ENCODE measurements at regions not wholly inside any gene's neighbourhood (a gene's known extent, or its start where the extent isn't known, plus 50 kb on each side); places are given as distances from the start of the nearest gene placed in this dataset.

DNA sequence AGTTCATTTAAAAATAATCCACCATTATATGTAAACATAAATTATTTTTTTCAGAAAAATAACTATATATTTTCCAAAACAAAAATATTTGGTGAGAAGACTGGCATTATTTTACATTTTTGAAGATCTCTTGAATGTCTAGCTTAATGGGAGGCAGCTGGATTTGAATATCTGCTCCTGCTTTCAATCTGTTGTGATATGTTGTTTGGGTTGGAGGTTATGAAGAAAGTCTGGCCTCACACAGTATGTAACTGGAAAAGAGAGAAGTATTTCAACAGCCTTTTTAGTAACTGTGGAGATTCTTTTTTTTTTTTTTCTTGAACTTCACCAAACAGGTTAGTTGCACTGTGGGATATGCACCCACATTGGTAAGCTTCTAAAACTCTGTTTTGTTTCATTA, 84.7 kb upstream of the SLIT3 start:
- no TSS peak for BruUV-seq (replicated peaks)
- intact Hi-C loops (cut with micrococcal nuclease) = no loop called here
- CTCF ChIA-PET = no interaction called here
- Histone ChIP-seq H3K36me3 (ENCODE audit: control insufficient read depth in 1 of 2, insufficient read depth in 2 of 2, low read length in 2 of 2) (no peaks in the 10 kb centered on the region), H4K20me1 (ENCODE audit: insufficient read depth) (no peaks in the 10 kb centered on the region), H3K27me3 (ENCODE audit: insufficient read depth, low read length) (no peaks in the 10 kb centered on the region), H3K4me3 (replicated peaks in 1 of 2; ENCODE audit: low read depth in 1 of 2, low read length in 2 of 2) (no peak overlapping the region), H3K9me3 (ENCODE audit: control insufficient read depth in 1 of 2, insufficient read depth in 1 of 2, low read depth in 1 of 2, low read length in 2 of 2) (no peaks in the 10 kb centered on the region), H3K27ac (ENCODE audit: low read depth, low read length) (no peak overlapping the region), H3K4me2 (ENCODE audit: low read length) (no peak overlapping the region), H3K4me1 (ENCODE audit: control insufficient read depth in 1 of 2, insufficient read depth in 2 of 2, low read length in 2 of 2) (no peaks in the 10 kb centered on the region), H2AFZ (ENCODE audit: low read depth, low read length, poor library complexity, severe bottlenecking) (no peak overlapping the region), H3K9ac (ENCODE audit: low read length) (no peak overlapping the region), H3K79me2 (ENCODE audit: insufficient read depth, low read length) (no peaks in the 10 kb centered on the region), H3K9me2 (ENCODE audit: insufficient read depth) (no peaks in the 10 kb centered on the region)
- no peak for DNase-seq (ENCODE audit: low read depth, low spot score)
- TF ChIP-seq, protein P1, sequence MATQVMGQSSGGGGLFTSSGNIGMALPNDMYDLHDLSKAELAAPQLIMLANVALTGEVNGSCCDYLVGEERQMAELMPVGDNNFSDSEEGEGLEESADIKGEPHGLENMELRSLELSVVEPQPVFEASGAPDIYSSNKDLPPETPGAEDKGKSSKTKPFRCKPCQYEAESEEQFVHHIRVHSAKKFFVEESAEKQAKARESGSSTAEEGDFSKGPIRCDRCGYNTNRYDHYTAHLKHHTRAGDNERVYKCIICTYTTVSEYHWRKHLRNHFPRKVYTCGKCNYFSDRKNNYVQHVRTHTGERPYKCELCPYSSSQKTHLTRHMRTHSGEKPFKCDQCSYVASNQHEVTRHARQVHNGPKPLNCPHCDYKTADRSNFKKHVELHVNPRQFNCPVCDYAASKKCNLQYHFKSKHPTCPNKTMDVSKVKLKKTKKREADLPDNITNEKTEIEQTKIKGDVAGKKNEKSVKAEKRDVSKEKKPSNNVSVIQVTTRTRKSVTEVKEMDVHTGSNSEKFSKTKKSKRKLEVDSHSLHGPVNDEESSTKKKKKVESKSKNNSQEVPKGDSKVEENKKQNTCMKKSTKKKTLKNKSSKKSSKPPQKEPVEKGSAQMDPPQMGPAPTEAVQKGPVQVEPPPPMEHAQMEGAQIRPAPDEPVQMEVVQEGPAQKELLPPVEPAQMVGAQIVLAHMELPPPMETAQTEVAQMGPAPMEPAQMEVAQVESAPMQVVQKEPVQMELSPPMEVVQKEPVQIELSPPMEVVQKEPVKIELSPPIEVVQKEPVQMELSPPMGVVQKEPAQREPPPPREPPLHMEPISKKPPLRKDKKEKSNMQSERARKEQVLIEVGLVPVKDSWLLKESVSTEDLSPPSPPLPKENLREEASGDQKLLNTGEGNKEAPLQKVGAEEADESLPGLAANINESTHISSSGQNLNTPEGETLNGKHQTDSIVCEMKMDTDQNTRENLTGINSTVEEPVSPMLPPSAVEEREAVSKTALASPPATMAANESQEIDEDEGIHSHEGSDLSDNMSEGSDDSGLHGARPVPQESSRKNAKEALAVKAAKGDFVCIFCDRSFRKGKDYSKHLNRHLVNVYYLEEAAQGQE (IDR thresholded peaks at IDR 0.05; ENCODE audit: low read depth) = no peak
- TF ChIP-seq TCF7L2 (IDR thresholded peaks at IDR 0.05; ENCODE audit: borderline replicate concordance, extremely low read depth, insufficient read depth, insufficient read length) = no peak
- TF ChIP-seq RAD21 (IDR thresholded peaks at IDR 0.05; ENCODE audit: low read depth) = no peak
- TF ChIP-seq, protein P2, sequence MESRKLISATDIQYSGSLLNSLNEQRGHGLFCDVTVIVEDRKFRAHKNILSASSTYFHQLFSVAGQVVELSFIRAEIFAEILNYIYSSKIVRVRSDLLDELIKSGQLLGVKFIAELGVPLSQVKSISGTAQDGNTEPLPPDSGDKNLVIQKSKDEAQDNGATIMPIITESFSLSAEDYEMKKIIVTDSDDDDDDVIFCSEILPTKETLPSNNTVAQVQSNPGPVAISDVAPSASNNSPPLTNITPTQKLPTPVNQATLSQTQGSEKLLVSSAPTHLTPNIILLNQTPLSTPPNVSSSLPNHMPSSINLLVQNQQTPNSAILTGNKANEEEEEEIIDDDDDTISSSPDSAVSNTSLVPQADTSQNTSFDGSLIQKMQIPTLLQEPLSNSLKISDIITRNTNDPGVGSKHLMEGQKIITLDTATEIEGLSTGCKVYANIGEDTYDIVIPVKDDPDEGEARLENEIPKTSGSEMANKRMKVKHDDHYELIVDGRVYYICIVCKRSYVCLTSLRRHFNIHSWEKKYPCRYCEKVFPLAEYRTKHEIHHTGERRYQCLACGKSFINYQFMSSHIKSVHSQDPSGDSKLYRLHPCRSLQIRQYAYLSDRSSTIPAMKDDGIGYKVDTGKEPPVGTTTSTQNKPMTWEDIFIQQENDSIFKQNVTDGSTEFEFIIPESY (IDR thresholded peaks at IDR 0.05; ENCODE audit: extremely low read depth, insufficient replicate concordance, low read length) = no peak
- no peak for TF ChIP-seq FOSL1 (IDR thresholded peaks at IDR 0.05; ENCODE audit: low read depth)
- TF ChIP-seq EGR1 (IDR thresholded peaks at IDR 0.05; ENCODE audit: low read depth) = no peak
- no peak for TF ChIP-seq EZH2 (IDR thresholded peaks at IDR 0.05)
- TF ChIP-seq MAX (IDR thresholded peaks at IDR 0.05) = no peak
- no peak for TF ChIP-seq POLR2A (IDR thresholded peaks at IDR 0.05; ENCODE audit: borderline replicate concordance, extremely low read depth, insufficient read depth, insufficient read length)
- TF ChIP-seq SIN3A (IDR thresholded peaks at IDR 0.05; ENCODE audit: low read depth) = no peak
- TF ChIP-seq ZFX (IDR thresholded peaks at IDR 0.05) = no peak
- no peak for TF ChIP-seq EZH2phosphoT487 (IDR thresholded peaks at IDR 0.05; ENCODE audit: borderline replicate concordance)
- TF ChIP-seq JUND (IDR thresholded peaks at IDR 0.05) = no peak
- TF ChIP-seq, protein P3, sequence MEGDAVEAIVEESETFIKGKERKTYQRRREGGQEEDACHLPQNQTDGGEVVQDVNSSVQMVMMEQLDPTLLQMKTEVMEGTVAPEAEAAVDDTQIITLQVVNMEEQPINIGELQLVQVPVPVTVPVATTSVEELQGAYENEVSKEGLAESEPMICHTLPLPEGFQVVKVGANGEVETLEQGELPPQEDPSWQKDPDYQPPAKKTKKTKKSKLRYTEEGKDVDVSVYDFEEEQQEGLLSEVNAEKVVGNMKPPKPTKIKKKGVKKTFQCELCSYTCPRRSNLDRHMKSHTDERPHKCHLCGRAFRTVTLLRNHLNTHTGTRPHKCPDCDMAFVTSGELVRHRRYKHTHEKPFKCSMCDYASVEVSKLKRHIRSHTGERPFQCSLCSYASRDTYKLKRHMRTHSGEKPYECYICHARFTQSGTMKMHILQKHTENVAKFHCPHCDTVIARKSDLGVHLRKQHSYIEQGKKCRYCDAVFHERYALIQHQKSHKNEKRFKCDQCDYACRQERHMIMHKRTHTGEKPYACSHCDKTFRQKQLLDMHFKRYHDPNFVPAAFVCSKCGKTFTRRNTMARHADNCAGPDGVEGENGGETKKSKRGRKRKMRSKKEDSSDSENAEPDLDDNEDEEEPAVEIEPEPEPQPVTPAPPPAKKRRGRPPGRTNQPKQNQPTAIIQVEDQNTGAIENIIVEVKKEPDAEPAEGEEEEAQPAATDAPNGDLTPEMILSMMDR (IDR thresholded peaks at IDR 0.05 in 2 of 3, conservative IDR thresholded peaks at IDR 0.05 in 1 of 3; ENCODE audit: borderline replicate concordance in 1 of 3, insufficient read depth in 1 of 3, low read depth in 2 of 3, low read length in 2 of 3) = no peak
- no peak for TF ChIP-seq CBX3 (IDR thresholded peaks at IDR 0.05; ENCODE audit: low read depth)
- no peak for TF ChIP-seq ELF1 (IDR thresholded peaks at IDR 0.05; ENCODE audit: borderline replicate concordance, low read depth)
- no peak for TF ChIP-seq YY1 (IDR thresholded peaks at IDR 0.05; ENCODE audit: extremely low read depth, insufficient replicate concordance, low read depth, low read length)
- TF ChIP-seq, protein P4, sequence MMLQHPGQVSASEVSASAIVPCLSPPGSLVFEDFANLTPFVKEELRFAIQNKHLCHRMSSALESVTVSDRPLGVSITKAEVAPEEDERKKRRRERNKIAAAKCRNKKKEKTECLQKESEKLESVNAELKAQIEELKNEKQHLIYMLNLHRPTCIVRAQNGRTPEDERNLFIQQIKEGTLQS (IDR thresholded peaks at IDR 0.05) = no peak
- no peak for TF ChIP-seq CEBPB (IDR thresholded peaks at IDR 0.05; ENCODE audit: low read depth)
- TF ChIP-seq SP1 (IDR thresholded peaks at IDR 0.05; ENCODE audit: low read depth) = no peak
- ATAC-seq = no peak
- POLR2A ChIA-PET = no interaction called here
- RAD21 ChIA-PET (ENCODE audit: low non-redundant PET in 1 of 2, low total read pairs in 2 of 2, uncharacterized antibody in 2 of 2, unreplicated experiment in 2 of 2) = no interaction called here

Data from HCT116 (cell line).